HG03095 (cell line): ENCODE measurements at regions not wholly inside any gene's neighbourhood (a gene's known extent, or its start where the extent isn't known, plus 50 kb on each side); places are given as distances from the start of the nearest gene placed in this dataset.
A peak's percentile ranks its signal among the peaks of the same experiment; 100 is the strongest.

Source experiments
- ATAC-seq: cut with Tn5 transposase; IDR thresholded peaks from one replicate; pipeline ENCODE4 v1.9.1; 2021; ENCODE audit warnings: moderate library complexity; ENCODE audit not compliant: unreplicated experiment

DNA sequence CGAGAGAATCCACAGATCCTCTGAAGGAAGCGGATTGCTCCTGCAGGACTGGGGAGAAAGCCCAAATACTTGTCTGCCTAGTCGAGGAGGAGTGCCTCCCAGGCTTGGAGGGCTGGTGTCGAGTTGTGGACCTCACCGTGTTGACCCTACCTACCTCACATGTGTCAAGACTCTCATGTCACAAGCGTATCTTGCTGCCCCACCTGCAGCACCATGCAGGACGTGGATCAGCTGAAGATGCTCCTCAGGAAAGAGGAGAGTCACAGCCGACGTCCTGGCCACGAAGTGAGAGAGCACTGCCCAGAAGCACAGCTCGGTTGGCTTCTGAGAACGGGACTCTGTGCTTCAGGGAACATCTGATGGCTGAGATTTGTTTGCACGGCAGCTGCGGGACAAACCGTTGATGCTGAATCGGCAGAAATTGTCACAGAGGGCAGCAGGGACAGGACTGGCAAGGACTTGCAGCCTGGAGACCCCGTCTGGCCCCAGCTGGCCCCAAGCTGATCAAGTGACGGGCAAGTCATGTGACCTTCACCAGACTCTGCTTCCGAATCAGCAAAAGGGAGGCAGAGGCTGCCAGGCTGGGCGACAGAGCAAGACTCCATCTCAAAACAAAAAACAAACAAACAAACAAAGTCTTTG, 119.1 kb upstream of the ITGA1 start:
- no peak for ATAC-seq

DNA sequence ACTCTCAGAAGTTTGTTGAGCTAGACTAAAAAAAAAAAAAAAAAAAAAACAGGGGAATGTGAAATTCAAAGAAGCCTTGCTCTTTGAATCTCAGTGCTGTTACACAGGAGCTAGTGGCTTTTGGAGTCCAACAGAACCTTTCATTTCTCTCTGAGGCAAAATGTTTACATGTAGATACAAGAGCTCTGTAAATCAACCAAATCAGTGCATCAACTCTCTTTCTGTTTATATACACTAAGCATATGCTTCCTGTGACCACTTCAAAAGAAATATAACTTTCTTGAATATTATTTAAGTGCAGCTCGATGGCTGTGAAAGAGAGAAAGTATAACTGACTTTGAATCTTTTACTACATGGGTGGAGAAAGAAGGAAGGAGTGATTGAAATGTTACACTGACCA, 115.3 kb upstream of the ITGA1 start:
- no peak for ATAC-seq

DNA sequence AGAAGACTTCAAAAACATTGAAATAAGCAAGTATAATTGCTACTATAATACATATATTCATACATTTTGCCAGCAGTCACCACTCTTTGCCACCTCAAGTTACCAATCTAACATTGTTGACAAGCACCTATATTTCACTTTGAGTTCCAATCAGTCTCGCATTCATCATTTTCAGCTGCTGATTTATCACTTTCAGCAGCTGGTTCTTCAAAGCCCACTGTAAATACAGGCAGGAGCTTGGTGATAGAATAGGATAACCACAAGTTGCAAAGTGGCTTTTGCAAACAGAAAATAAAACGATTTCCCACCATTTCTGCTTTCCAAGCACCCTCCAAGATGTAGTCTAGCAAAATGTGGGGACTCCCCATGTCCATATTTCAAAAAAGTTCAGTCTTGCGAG, 114.2 kb upstream of the ITGA1 start:
- no peak for ATAC-seq

DNA sequence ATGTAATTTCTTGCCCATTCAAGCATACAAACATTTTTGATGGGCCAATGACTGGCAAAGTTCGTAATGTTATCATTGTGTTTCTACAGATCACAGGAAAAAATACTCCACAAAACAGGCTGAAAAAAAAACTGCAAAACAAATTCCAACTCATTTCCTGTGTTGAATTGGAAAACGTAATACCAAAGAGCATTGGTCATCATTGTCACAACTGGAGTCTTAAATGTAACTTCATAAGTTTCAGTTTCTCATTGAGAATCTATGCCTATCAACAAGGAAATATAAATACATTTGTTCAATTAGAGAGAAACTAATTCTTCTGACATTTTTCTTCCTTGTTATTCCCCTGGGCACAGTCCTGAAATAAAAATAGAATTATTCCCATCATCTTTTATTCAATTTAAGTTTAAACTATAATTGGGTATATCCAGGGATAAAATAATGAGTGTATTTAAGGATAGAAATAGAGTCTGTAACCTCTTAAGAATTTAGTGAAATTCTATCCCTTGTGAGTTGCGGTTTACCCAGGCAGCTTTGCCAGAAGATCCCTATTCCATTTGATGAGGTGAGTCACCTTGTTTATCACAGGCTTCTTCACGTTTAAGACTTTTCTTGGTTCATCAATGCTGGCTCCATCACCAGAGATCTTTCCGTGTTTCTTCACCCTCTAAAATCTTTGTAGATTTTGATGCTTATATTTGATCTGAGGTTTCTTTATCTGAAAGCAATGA, 112.7 kb upstream of the ITGA1 start:
- no peak for ATAC-seq

DNA sequence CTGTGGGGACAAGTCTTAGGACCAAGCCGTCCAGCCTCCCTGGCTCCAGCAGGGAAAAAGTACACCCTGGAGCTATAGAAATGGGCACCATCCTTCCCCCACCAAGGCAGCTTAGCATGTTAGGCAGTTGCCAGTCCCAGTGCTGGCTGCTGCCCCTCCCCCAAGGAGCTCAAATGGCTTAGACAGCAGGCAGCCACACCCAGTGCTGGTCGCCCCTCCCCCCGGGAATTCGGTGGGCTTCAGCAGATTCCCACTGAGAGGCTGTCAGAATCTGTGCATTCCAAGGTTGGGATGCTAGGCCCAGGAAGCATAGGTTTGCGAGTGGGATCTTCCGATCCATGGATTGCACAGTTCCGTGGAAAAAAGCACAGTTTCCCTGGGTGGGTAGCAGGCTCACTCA, 105.2 kb upstream of the ITGA1 start:
- no peak for ATAC-seq

DNA sequence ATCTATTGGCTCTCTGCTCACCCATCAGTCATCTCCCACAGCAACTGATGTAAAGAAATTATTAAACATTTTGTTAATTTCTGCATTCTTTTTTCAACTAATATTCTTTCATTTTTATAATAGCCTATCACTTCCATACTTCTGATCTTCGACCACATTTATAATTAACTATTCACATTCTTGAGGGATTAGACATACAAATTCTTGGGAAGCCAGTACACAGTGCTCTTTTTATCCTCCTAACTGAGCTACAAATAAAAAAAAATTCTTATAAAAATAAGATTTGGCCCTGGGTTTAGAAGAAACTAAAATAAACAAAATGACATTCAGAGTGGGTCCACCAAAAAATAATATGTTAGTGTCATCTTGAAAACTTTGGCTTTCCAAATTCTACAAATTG, 103.7 kb upstream of the ITGA1 start:
- ATAC-seq = no peak

DNA sequence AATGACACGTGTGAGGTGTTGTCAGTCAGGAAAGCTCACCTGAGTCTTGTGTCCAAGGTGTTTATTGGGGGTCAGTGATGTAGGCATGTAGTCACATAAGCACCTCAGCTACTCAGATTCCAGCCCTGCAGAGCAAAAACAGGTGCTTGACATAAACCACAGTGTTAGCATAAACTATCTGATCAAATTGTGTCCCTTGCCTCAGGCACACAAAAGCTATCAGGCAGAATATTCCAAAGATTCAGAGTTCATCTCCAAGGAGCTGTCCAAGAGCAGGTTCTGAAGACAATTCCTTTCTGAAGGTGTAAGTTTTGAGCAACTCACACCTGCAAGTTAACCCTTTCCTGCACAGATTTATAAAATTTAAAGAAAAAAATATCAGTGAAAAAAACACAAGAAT, 102.2 kb upstream of the ITGA1 start:
- no peak for ATAC-seq

DNA sequence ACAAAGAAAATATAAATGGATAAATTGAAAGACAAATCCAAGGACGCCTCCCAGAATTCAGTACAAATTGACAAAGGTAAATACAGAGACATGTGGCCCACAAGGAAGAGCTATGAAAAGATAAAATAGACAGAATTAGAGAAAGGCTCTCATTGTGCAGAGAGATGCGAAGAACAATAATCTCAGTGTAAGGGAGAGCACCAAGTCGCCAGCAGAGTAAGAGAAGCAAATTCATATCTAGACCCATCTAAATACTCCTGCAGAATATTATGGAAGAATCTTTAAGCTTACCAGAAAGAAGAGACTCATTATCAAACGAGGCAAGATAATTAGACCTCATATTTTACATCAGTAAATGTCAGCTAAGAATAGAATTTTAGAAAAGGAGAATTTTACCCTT, 101.7 kb upstream of the ITGA1 start:
- no peak for ATAC-seq

DNA sequence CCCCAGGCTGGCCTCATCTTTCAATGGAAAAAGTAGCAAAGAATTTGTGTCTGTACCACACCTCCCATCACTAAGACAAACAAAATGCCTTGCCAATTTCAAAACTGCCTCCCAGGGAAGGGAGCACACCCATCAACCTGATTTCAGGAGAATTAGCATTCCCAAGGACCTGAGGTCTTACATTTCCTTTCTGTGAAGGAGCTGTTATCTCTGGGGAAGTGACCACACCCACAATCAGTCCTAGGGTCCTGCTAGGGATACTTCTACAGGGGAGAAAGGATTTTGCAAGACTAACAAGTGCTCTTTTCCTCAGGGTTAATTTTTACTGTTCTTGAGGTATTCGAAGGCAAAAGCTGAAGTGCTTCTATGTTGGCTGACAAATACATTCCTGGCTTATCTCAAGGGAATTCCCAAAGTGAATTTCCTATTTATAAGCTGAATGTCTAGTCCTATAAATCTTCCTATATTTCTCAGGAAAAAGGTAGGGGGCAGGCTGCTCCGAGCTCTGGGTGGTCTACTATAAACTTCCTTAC, 97.4 kb upstream of the ITGA1 start:
- no peak for ATAC-seq

DNA sequence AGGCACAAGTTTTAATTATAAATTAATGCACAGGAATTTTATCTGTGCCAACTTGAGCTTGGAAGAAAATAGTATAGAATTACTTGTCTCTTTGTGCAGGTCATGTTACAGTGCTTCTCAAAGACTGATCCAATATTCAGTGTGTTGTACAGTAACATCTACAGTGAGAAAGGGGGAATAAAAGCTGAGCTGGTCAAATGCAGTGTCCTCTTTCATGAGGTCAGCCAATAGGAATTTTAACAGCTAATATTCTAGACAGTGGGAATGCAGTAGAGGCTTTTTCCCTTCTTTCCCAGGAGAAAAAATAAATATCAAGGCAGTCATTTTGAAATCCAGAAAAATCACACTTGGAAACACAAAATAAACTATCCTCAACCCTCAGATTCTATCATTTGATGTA, 95.7 kb upstream of the ITGA1 start:
- ATAC-seq = no peak

DNA sequence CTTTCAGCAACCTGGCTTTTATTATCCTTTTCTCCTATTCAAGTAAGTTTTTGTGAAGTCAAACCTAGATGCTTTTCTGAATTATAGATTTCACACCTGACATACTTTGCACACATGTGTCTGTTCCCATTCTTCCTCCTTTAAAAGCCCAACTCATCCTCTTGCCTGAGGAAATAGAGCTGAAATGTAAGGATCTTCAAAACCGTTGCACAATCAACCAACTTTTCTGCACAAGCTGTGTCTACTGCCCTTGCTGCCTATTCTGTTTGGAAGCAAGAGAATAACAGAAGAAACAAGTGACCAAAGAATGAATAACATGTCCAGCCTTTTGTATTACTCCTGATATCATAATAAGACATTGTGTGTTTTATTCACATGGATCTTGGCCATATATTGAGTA, 95.1 kb upstream of the ITGA1 start:
- no peak for ATAC-seq

DNA sequence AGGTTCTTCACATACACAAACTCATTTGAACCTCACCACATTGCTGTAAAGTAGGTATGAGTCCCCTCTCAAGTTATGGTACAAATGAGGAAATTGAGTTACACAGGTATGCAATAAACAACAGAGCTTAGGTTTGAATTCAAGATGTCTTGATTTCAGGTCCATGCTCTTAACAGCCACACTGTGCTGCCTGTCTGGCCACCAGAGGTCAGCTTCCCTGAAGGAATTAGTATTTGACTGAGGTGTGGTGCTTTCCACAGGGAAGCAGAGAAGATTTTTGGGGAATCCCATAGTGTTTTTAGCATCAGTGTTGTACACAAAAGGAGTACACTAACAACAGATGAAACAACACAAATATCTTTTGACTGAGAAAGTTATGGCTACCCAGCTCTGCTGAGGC, 94.4 kb upstream of the ITGA1 start:
- ATAC-seq = no peak

DNA sequence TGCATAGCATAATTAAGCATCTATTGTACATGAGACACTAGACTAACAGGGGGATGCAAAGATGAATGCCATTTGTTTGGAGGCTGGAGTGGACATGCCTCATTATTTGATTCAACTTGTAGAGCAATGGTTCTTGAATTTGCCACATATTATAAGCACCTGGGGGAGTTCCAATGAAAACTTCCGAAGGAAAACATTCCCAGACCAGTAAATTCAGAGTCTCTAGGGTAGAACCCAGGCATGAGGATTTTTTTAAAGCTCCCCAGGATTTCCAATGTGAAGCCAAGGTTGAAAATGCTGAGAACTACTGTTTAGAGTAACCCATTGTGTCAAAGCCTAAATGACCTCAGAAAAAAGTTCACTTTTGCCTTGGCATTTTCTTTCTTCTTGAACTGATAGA, 93.9 kb upstream of the ITGA1 start:
- no peak for ATAC-seq

DNA sequence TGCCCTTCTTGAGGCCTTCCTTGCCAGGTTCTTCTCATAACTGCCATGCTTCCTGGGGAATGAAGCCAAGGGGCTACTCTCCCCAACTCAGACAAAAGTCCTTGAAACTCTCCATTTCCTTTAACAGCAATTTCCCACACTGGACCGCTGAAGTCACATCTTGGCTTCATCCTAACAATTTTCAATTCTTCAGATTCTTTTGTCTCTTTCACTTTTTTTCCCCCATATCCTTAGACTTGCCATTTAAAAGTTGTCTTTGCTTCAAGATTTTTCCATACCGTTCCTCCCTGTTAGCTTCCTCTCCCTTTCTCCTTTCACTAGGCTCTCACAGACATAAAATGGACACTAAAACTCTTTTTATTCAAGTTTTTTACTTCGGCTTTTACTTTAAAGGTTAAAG, 93.1 kb upstream of the ITGA1 start:
- no peak for ATAC-seq

DNA sequence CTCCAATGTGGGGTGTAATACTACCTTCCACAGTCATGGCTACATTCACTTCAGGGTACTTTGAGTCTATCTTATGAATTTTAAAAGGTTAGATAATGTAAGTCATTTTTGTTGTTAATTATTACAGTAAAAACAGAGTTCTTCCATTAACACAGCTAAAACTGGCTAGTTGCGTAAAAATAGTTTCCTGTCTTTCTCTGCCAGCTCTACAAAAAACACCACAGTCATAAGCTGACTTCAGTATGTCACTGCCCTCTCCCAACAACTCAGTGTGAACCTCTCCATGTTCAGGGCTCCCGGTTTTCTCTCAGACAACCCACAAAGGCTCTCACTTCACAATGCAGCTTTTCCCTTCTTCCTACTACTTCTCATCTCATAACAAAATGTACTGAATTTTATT, 84.8 kb upstream of the ITGA1 start:
- no peak for ATAC-seq

DNA sequence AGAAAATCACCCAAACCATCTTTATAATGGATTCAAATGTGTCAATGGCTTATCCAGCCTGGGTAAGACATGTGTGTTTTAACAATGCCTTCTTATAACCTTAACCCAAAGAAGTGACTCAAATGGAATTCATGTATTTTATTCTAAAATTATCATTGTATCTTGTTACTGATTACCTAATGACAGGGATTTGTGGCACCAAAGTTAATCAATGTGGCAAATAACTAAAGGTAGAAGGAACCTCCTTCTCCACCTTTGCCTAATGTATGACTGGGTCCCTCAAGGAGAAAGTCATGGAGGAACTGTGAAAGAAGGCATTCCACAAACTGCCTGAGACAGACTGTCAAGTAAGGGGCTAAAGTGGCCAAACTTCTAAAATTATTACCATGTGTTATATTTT, 84.4 kb upstream of the ITGA1 start:
- ATAC-seq = no peak

DNA sequence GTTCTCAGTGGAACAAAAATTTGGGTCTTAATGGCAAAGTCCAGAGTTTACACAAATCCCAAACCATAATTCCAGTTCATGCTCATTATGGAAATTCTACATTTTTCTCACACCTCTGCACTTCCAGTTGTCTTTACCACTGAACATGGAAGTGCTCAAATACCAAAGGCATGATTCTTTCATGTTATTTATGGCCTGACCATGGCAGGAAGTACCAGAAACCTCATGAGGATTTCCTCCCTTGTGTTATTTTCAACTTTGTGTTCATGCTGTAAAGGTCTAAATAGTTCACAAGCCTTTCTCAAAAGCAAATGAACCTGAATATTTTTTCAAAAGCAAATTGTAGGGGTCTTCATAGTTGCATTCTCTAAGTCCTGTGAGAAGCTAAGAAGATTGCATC, 82.0 kb upstream of the ITGA1 start:
- ATAC-seq = no peak

DNA sequence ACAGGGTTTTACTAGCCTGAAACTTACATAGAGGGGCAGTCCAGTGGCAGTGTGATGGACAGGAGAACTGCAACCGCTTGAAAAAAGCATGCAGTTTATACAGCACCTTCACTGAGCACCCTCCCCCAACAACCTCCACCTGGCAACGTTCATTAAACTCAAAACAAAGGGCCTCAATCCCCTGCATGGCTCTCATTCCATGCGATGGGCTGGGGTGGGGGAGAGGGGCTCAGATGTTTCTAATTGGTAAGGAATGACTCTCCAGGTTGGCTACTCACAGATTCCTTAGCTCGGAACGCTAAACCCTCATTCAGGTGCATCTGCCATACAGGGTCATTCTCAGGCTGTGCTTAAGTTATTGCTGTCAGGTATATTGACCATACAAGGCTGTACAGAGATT, 80.9 kb upstream of the ITGA1 start:
- no peak for ATAC-seq

DNA sequence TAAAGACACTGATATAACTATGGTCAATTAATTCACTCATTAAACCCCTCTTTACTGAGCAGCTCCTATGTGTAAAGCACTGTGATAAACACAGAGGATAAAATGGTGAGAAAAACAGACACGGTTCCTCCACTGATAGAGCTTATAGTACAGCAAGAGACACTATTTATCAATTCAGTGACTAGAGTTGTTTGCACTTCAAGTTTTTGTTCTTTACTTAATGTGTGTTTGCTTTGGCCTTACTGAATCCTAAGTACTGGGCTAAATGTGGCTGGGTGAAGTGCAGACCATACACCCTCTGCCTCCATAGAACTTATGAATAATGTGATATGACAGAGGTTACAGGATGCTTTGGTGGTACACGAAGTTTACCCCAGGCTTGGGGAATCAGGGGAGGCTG, 80.1 kb upstream of the ITGA1 start:
- ATAC-seq = no peak

DNA sequence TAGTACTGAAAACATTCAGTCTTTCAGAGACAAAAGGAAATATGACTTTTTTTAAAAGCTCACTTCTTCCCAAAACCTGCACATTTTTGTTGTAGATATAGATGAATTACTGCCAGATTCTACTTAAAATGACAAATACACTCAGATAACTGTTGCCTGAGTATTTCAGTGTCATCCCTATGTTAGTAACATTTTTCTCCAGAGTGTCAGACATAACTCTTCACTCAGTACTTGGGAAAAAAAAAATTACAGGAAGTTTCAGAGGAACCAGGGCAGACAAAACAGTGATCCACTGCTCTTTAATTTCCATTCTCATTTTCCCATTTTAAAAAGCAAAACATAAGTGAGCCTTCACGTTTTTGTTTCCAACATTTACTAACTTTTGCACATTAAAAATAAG, 79.3 kb upstream of the ITGA1 start:
- ATAC-seq = no peak

DNA sequence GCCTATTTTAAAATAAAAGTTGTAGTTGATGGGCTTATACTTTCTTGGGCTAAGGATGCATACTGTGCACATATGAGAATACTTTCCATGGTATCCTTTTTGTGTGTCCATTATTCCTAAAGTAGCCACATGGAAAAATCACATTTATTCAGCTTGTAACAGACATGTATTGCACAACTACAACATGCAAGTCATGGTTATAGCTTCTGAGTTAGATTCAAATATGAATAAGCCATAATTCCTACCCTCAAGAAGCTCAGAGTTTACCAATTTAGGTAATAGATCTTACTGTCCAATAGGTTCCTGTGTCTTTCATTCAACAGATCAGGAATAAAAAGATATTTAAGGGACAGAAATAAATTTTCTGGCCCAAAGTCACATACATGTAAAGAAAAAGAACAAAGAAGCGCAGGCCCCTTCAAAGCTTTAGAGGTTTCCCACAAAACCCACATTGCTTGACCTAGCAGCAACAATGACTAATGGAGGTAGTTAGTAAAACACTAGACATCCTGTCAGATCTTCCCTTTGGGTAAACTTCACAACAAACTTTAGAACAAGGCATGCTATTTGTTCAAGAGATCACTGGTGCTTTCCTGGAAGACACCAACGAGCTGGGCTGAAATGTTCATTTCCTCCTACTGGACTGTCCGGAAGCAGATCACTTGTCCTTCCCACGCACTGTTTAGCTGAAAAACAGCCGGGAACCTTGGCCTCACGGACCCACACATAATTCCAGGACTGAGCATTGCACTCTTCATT, 78.4 kb upstream of the ITGA1 start:
- ATAC-seq = peak; percentile 69
